T1000 (cell line): ENCODE measurements at regions not wholly inside any gene's neighbourhood (a gene's known extent, or its start where the extent isn't known, plus 50 kb on each side); places are given as distances from the start of the nearest gene placed in this dataset.
"Not testable (repeated sequence)": the region's sequence is repeated elsewhere in the genome, so short reads cannot be mapped to it uniquely, and the experiment has no call there.

Experiments used
- DNase-seq: peaks from one replicate; lab custom pipeline; 2025; ENCODE audit warnings: mixed read lengths; lab: John Stamatoyannopoulos, UW

DNA sequence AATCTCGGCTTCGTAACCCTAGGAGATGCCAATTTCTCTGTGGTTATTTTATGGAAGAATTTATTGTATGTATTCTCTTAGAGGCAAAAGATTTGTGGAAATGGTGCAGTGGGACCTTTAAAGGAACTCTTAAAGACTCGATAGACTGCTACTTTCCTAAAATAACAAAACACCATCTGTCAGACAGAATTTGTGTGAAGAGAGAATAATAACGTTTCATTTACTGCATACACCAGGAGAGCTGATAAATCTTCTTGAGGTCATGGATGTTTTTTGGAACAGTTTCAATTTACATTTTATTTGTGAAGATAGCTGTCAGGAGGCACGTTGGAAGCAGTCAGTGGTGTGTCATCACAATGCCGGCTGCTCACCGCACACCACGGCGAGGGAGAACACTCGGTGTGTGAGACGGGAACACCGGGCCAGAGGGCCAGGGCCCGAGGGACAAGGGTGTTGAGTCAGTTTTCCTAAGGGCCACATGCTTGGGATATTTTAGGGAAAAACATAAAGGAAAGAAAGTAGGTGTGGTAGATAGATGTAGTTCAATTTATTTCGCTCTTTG is 1681.0 kb upstream of the DDX18 start:
- no peak for DNase-seq

DNA sequence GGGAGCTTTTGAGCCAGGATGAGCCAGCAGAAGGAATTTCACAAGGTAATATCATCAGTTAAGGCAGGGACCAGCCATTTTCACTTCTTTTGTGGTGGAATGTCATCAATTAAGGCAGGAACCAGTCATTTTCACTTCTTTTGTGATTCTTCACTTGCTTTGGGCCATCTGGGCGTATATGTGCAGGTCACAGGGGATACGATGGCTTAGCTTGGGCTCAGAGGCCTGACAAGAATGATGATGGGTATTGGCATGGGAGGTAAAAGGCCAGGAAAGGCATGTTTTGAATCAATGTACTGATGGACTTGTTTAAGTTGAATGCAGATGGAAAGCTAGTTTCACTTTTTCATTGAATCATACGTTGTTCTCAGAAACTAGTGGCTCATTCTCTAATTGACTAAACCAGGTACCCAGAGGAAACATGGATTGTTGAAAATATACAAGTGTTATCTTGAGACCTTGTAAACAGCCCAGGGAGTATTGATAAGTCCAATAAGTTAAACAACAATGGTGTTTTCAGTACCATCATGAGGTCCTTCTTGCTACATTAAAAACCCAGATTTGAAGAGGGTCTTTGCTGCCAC is 1672.5 kb upstream of the DDX18 start:
- no peak for DNase-seq

DNA sequence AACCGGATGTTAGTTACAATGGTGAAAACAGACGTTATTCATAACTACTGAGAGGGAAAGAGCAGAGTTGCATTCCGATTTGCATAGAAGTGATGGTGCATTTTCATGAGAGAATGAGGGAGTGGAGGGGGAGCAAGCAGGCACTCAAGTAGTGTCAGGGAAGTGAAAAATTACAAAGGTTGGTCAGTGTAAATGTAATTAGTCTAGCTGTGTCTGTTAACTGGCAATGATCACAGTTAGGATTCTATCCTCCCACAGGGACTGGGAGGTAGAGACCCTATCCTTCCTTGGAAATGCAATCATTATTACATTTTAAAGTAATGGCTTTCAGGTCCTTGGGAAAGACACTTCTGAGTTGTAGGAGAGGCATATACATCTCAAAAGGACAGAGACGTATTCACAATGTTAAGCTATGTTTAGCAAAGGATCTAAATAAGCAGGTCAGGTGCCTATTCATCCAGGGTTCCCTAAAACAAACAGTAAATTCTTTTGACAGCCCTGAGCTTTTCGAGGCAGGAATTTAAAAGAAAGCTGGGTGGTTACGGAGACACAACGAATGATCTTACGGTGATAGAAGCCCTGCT is 1671.8 kb upstream of the DDX18 start:
- DNase-seq, result no peak

DNA sequence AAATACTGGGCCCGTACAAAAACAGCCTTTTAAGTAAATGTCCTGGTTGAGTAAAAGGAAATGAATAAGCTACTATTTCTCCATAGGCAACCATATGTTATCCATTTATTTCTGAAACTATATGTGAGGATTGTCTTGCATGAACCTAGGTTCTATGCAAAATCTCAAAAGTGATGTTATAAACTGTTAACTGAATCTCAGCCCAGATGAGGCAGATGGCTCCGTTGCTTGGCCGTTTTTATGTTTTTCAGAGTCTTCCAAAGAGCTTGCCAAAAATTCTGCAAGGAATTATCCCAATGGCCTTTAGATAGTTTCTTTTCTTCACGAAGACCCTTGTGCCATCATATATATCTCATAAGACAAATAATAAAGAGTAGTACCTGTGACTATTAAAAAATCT is 1669.5 kb upstream of the DDX18 start:
- no peak for DNase-seq

DNA sequence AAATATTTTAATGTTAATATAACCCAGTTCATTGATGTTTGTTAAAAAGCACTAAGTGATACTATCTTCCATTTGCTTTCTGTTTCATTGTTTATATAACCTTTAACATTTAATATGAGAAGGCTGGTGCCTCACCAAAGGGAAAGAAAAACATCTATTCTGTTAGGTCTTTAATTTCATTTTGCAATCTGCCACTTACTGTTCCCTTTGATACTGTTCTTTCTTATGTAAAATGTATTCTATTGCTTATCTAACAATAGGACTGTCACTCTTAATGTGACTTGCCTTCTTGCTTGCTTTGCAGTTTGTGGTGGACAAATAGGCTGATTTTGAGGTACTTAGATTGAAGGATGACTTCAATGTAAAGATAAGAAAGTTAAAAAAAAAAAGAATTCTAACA is 1666.1 kb upstream of the DDX18 start:
- no peak for DNase-seq

DNA sequence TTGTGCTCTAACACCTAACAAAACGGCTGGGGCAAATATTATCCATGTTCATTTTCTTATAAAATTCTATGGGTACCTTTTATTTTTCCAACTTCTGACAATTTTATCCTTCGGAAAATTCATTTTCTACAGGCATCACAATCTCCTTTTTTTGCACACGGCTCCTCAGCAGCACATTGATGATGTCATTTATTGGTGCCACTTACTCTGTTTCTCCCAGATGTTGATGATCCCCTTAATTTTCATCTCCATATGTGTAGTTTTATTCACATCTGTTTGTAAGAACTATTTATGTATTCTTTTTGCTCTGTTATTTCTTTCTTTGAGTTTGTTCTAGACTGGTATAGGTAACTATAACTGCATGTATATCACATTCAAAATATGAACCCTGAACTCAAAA is 1660.8 kb upstream of the DDX18 start:
- no peak for DNase-seq

DNA sequence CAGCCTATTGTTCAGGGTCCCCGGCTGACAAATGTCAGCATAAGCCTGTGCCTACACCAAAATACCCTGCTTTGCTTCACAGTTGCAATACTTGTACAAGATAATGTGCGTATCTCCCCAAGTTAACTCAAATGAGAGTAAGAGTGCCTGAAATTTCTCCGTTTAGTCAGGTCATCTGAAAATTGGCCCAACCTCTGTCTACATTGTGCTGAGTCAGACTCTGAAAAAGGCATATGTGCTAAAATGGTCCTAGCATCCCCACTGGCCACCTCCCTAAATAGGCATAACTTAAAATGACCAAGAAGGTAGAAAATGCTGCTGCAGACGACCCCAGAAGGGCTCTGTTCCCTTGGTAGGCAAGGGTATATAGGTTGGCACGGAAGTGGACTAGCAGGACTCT is 1653.8 kb upstream of the DDX18 start:
- DNase-seq, result no peak

DNA sequence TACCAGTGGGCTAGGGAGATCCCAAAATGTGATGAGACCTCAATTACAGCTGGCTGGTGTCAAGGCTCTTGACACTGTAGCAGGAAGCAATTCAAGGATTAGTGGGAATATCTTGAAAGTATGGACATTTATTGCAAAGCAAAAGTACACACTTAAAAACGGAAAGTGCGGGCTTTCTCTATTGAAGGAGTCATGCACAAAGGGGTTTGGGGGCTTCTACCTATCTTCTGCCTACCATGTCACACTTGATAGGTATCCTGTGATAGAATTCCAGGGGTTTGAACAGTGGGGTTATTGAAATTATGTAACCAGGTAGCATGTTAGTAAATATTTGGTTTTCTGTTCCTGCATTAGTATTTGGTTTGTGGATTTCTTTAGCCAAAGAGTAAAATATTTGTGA is 1652.1 kb upstream of the DDX18 start:
- DNase-seq, result no peak

DNA sequence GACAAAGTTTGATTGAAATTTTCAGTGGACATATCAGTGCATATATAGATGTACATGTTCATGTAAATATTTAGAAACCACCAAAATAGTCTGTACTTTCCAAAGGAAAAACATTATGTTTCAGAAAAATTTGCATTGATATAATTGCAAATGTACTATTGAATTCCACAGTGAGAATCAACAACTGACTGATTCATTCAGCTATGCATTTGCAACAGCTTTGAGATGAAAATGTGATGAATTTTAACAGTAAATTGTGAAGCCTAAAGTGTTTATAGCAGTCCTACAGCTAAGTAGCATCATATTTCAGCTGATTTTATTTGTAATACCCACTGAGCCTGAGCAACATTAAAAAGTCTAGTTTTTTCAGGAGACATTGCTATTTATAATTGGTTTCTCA is 1647.4 kb upstream of the DDX18 start:
- DNase-seq, result no peak

DNA sequence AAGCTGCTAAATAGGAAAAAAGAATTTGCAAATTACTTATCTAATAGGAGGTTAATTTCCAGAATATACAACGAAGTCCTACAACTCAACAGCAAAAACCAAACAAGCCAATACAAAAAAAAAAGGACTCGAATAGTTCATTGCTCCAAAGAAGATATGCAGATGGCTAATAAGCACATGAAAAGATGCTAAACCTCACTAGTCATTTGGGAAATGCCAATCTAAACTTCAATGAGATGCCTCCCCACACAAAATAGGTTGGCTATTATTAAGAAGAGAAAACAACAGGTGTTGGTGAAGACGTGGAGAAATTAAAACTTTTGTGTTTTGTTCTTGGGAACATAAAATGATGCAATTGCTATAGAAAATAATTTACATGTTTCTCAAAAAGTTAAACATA is 1634.4 kb upstream of the DDX18 start:
- DNase-seq, result no peak

DNA sequence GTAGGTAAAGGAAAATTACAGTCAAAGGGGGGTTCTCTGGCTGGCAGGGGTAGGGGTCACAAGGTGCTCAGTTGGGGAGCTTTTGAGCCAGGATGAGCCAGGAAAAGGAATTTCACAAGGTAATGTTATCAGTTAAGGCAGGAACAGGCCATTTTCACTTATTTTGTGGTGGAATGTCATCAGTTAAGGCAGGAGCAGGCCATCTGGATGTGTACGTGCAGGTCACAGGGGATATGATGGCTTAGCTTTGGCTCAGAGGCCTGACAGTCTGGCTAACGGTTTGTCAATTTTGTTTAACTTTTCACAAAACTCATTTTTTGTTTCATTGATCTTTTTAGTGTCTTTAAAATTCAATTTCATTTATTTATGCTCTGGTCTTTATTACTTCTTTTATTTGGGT is 1623.8 kb upstream of the DDX18 start:
- DNase-seq, result not testable (repeated sequence)

DNA sequence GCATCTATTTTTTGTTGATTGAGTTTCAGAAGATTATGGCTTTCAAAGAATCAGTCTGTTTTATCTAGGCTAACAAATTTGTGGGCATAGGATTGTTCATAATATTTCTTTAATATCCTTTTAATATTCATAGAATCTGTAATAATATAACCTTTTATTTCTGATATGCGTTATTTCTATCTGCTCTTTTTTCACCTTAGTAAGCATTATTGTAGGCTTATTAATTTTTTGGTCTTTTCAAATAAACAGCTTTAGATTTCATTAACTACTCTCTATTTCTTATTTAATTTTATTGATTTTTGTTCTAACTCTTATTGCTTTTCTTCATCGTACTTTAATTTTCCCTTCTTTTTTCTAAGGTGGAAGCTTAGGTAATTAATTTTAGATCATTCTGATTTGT is 1614.4 kb upstream of the DDX18 start:
- no peak for DNase-seq

DNA sequence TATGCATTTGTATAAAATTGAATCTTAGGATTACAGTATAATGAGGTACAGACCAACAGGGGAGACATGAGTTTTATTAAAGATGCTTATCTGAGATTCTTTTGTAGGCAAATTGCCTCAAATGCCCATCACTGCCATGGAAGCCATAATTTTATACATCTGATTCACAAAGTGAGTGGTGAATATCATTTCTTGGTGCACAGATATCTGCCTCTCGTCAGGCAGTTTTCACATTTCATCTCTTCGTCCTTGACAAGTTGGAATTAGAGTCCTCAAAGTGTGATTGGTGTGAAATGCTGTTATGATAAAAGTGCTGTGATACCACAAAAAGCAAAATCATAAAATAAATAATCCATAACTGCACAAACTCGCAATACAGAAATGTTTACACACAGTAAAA is 1602.8 kb upstream of the DDX18 start:
- no peak for DNase-seq

DNA sequence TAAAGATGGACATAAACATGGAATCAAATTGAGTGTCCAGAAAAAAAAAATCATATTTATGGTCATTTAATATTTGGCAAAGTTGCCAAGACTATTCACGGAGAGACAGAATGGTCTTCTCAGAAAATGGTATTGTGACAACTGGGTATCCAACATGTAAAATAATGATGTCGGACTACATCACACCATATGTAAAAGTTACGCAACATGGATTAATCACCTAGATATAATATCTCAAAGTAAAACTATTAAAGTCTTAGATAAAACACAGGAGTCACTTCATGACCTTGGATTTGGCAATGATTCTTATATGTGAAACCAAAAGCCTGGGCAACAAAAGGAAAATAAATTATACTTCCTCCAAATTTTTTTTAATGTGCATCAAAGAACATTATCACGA is 1591.7 kb upstream of the DDX18 start:
- DNase-seq, result no peak

DNA sequence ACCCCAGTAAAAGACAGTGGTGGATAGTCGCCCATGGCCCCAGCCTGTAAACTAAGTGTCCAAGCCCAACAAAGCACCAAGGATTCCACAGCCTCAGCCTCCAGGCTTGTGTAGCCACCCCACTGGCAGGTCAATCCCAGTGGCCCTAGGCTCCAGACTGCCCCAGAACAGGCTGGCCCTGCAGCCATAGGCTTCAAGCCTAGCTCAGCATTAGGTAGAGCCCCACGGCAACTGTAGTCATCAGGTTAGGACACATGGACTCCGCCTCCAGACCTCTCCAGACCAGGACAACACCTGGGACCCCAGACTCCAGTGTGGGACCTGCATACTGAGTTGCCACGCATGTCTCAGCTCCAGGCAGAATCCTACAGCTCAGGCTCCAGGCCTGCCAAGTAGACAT is 1590.6 kb upstream of the DDX18 start:
- DNase-seq, result no peak

DNA sequence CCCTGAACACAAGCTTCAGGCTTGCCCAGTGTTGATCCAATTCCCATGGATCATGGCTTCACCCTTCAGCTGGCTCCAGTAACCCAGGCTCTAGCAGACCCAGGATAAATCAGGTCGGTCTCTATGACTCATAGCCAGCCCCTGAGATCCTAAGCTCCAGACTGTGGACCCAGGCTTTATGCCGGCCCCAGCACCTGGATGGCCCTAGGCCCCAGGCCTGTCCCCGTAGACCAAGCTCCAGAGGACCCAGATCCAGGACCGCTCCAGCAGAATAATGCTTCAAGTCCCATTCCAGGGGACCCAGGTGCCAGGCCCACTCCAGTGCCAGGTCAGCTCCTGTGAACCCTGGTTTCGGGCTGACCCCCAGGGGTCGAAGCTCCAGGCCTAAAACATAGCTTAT is 1589.9 kb upstream of the DDX18 start:
- DNase-seq, result no peak

DNA sequence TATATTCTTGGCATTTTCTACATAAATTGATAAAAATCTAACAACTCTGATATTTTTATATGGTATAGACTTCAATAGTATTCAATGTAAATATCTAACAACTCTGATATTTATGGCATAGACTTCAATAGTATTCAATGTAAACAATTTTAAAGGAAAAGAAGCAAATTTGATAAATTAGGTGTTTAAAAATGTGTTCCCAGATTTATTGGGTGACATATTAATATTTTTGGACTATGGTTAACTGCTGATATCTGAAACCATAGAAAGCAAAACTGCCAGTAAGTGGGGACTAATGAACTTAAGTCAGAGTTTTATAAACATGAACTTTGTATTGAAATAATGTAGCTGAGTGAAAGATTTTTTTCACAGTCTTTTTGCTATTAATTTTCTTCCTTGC is 1576.0 kb upstream of the DDX18 start:
- DNase-seq, result no peak

DNA sequence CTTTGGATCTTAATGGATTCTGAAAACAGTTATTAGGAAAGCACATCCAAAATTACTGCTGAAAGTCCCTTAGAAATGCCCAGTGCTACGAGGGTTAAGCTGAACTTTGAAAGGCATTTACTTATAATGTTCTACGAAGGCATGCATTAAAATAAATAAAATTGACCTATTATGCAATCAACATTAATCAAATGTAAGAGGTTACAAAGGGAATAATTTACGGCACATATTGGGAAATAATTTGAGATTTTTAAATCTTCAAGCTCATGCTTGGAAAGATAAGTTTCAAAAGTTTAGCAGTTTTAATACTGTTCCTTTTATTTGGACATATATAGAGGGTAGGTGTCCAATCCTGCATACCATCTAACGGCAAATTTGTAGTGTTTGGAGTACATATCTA is 1564.1 kb upstream of the DDX18 start:
- no peak for DNase-seq

DNA sequence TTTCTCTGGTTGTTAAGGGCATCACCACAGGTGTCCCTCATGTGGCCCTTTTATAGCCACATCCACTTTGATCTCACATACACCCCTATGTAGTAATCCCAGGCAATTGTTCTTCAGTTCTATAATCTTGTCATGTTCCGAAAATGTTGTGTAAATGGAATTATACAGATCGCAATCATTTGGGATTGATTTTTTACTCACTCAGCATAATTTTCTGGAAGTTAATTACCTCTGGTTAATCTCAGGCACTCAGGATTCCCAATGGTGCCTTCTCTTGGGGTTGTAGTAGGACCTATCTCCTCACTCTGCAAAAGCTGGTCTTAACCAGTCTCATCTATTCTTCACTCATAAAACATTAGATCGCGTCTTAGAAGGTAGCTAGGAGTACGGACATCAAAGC is 1549.6 kb upstream of the DDX18 start:
- DNase-seq, result no peak

DNA sequence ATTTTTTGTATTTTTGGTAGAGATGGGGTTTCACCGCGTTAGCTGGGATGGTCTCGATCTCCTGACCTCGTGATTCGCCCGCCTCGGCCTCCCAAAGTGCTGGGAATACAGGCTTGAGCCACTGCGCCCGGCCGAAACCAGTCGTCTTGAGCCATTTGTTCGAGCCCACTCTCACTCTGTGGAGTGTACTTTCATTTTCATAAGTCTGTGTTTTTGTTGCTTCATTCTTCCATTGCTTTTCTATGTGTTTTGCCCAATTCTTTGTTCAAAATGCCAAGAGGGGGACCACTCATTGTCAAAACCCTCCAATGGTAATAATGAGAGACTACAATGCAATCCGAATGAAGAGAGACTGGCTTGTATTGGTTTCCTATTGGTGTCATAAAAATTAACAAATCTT is 1545.5 kb upstream of the DDX18 start:
- DNase-seq, result no peak

DNA sequence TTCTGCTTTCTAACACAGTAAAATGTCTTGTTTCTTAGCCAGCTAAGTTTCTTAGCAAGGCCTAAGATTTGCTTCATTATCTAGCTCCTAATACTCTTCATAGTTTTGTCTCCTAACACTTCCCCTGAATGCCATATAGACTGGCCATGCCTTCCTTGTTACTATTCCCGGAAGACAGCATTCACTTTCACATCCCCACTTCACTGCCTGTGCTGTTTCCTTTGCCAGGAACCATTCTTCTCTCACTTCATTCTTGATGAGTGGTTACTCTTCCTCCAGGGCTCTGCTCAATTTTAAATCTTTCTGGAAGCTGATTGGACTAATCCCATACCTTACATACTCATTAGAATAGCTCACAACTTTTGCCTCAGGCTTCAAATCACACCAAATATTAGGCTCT is 1510.2 kb upstream of the DDX18 start:
- DNase-seq, result no peak

DNA sequence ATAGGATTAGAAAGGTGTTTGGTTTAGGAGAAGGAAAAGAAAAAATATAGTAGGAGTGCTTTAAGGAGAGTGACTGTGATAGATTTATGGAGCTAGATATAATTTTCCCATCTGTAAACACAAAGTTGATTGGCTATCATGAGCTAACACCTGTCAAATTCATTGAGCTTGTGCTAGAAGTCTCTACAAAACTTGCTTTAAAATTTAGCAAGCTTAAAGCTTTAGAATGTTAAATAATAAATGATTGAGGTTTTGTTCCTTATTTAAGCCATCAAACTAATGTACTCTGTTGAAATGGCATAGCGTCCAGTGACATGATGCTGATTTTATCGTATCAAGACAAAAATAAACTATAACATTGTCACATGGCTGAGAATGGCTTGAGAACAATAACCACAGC is 1497.4 kb upstream of the DDX18 start:
- no peak for DNase-seq

DNA sequence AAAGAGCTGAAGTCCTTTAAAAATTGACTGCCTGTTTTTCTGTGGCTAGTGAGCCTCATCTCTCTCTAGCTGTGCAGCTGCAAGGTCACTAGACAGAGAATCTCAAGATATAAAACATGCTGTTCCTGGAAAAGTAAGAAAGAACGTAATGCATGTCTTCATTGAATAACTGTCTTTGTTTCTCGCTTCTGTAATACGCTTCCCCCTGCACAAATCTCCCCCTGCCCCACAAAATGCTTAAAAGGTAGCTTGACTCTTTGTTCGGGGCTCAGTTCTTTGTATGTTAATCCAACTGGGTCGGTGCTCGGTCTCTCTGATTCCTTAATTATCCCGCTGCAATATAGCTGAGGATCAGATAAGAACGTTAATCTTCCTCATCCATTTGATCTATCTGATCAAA is 1495.9 kb upstream of the DDX18 start:
- DNase-seq, result not testable (repeated sequence)

DNA sequence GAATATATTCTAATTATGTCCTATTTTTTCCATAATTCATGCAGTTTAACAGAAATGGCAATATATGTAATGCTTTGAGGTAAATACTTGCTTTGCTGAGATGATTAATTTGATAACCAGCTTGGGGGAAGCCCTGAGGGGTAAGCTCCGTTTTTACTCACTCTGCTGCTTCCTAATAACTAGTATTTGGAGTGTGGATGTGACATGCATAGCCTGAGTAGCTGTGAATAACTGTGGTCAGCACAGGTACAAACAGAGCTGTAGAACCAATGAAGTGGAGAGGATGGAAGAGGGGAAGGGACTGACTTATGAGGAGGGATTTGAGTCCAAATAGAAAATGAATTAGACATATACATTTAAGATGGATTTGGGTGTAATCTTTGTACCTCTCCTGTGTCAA is 1495.5 kb upstream of the DDX18 start:
- DNase-seq, result no peak
